Mesenchymal stem cell (in vitro differentiated cells and primary cell): ENCODE measurements at regions not wholly inside any gene's neighbourhood (a gene's known extent, or its start where the extent isn't known, plus 50 kb on each side); places are given as distances from the start of the nearest gene placed in this dataset.

ENCODE experiments used
- DNase-seq: peaks from one replicate; pipeline ENCODE4 v3.0.0-alpha.2; 2013
- H2AFZ ChIP-seq: one replicate; pipeline ENCODE4 v1.6.1; 2013; ENCODE audit warnings: low read depth, mild to moderate bottlenecking, control low read depth, inconsistent platforms, low read length, moderate library complexity
- H2AK5ac ChIP-seq: 2 replicates; pipeline ENCODE4 v1.6.1; 2013; ENCODE audit warnings: low read length, moderate library complexity, mild to moderate bottlenecking, inconsistent platforms; ENCODE audit not compliant: severe bottlenecking
- H2BK120ac ChIP-seq: one replicate; pipeline ENCODE4 v1.6.1; 2013; ENCODE audit warnings: low read depth, mild to moderate bottlenecking, inconsistent platforms, low read length, moderate library complexity
- H2BK12ac ChIP-seq, 2 experiments: one replicate each; pipeline ENCODE4 v1.6.1; 2013; ENCODE audit warnings: inconsistent platforms in 2 of 2, low read length in 2 of 2, mild to moderate bottlenecking in 2 of 2, moderate library complexity in 2 of 2, control low read depth in 1 of 2
- H2BK15ac ChIP-seq: one replicate; pipeline ENCODE4 v1.6.1; 2013; ENCODE audit warnings: mild to moderate bottlenecking, low read depth, inconsistent platforms; ENCODE audit not compliant: poor library complexity, severe bottlenecking
- H2BK5ac ChIP-seq: 2 replicates; pipeline ENCODE4 v1.6.1; 2013; ENCODE audit warnings: low read depth, mild to moderate bottlenecking, low read length, control low read depth, inconsistent platforms; ENCODE audit not compliant: poor library complexity, severe bottlenecking
- H3K14ac ChIP-seq, 2 experiments: one replicate each; pipeline ENCODE4 v1.6.1; 2013; ENCODE audit warnings: inconsistent platforms in 2 of 2, low read length in 2 of 2, control low read depth in 1 of 2, mild to moderate bottlenecking in 1 of 2, moderate library complexity in 1 of 2
- H3K18ac ChIP-seq, 2 experiments: one replicate each; pipeline ENCODE4 v1.6.1; 2013; ENCODE audit warnings: inconsistent platforms in 2 of 2, low read length in 2 of 2, control low read depth in 1 of 2, low read depth in 1 of 2, mild to moderate bottlenecking in 1 of 2
- H3K23ac ChIP-seq, 2 experiments: one replicate each; pipeline ENCODE4 v1.6.1; 2013; ENCODE audit warnings: inconsistent platforms in 2 of 2, low read length in 2 of 2, mild to moderate bottlenecking in 2 of 2, moderate library complexity in 2 of 2, control low read depth in 1 of 2
- H3K27ac ChIP-seq: 2 replicates; pipeline ENCODE4 v1.5.1; 2013; ENCODE audit warnings: mild to moderate bottlenecking, moderate library complexity, low read length, control low read depth, inconsistent platforms; ENCODE audit not compliant: poor library complexity, severe bottlenecking
- H3K27me3 ChIP-seq, 2 experiments: 2 replicates each; pipeline versions ENCODE4 v1.6.1 to v1.7.0; 2013; ENCODE audit warnings: low read length in 2 of 2, mild to moderate bottlenecking in 2 of 2, moderate library complexity in 2 of 2, control low read depth in 1 of 2, inconsistent platforms in 1 of 2; ENCODE audit not compliant: control insufficient read depth in 1 of 2, insufficient read depth in 1 of 2
- H3K36me3 ChIP-seq, 2 experiments: 2 replicates each; pipeline versions ENCODE4 v1.6.1 to v1.7.0; 2013; ENCODE audit warnings: low read length in 2 of 2, control low read depth in 1 of 2, inconsistent platforms in 1 of 2, low read depth in 1 of 2, mild to moderate bottlenecking in 1 of 2; ENCODE audit not compliant: insufficient read depth in 2 of 2, control insufficient read depth in 1 of 2
- H3K4ac ChIP-seq, 2 experiments: one replicate each; pipeline ENCODE4 v1.6.1; 2013; ENCODE audit warnings: inconsistent platforms in 2 of 2, low read length in 2 of 2, mild to moderate bottlenecking in 2 of 2, moderate library complexity in 2 of 2, control low read depth in 1 of 2, low read depth in 1 of 2
- H3K4me1 ChIP-seq: 2 replicates; pipeline ENCODE4 v1.6.1; 2013; ENCODE audit warnings: low read depth, low read length, control low read depth; ENCODE audit not compliant: control insufficient read depth, insufficient read depth
- H3K4me2 ChIP-seq: 2 replicates; pipeline ENCODE4 v1.6.1; 2013; ENCODE audit warnings: low read length, mild to moderate bottlenecking, inconsistent platforms; ENCODE audit not compliant: poor library complexity, severe bottlenecking
- H3K4me3 ChIP-seq, 2 experiments: 2 replicates each; pipeline versions ENCODE4 v1.5.1 to v1.7.0; 2013; ENCODE audit warnings: low read length in 2 of 2, mild to moderate bottlenecking in 2 of 2, control low read depth in 1 of 2, low read depth in 1 of 2; ENCODE audit not compliant: insufficient read depth in 1 of 2
- H3K79me1 ChIP-seq: replicated peaks from 2 replicates; pipeline ENCODE4 v1.6.1; 2013; ENCODE audit warnings: mild to moderate bottlenecking, control low read depth, low read length, inconsistent platforms; ENCODE audit not compliant: poor library complexity, severe bottlenecking
- H3K9ac ChIP-seq: 2 replicates; pipeline ENCODE4 v1.7.0; 2013; ENCODE audit warnings: mild to moderate bottlenecking, low read length, moderate library complexity
- H3K9me3 ChIP-seq: 2 replicates; pipeline ENCODE4 v1.7.0; 2013; ENCODE audit warnings: mild to moderate bottlenecking, low read length; ENCODE audit not compliant: control insufficient read depth
- H4K8ac ChIP-seq: one replicate; pipeline ENCODE4 v1.6.1; 2013; ENCODE audit warnings: inconsistent platforms, mild to moderate bottlenecking, low read length, moderate library complexity
- H4K91ac ChIP-seq: one replicate; pipeline ENCODE4 v1.6.1; 2013; ENCODE audit warnings: mild to moderate bottlenecking, low read length, inconsistent platforms
- WGBS: methylation state at CpG from one replicate; pipeline ENCODE4 v1.1.7; 2013; ENCODE audit warnings: mixed read lengths; 5-methylcytosine and 5-hydroxymethylcytosine counted together

DNA sequence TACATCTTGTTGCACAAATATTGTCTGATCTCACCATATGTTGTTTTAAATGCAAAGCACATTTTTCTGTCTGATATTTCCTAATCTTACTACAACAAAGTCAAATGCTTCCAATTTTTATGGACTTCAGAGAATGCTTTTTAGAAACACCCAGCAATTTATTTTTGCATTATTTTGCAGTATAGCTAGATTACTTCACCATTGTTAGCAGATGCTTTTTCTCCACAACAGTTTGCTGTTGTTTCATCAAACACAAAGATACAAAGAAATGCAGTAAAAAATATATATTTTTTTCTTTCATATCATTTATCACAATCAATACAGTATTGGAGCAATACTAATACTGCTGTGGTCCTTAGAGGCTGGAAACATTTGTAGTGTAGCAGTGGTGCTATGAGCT lies 674.4 kb downstream of the TMTC2 start:
- Histone ChIP-seq H3K9ac (no peak overlapping the region), H4K8ac (no peak overlapping the region)

DNA sequence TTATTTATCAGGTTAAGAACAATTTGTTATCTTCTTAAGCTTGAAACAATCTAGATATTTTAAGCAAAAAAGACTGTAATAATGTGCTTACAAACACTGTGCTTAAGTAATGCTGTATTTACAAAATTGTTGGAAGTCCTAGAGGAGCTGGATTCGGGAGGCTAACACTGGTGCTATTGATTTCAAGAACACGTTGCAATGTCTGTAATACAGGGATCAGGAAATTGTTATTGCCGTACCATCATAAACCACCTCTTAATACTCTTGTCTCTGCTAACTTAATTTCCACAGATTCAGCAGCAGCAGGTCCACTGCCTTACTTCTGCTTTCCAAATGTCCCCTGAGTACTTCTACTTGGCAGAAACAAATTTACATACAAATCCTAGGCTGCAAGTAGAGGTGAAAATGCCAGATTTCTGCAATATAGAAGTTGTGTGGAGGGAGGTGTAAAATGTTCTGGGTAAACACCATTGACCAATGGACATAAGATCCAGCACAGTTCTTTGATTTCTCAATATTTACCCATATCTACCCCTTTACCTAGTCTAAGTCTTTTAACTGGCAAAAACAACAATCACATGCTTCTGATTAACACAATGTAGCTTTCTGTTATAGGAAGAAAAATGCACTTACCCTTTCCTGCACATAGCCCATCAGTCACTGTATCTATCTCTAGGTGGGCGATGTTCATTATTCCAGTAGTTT lies 663.4 kb downstream of the TMTC2 start:
- Histone ChIP-seq H3K27ac (no peak overlapping the region), H3K4me2 (no peak overlapping the region), H2AK5ac (no peak overlapping the region), H2BK15ac (no peak overlapping the region), H3K9me3 (no peaks in the 10 kb centered on the region), H3K18ac (no peak overlapping the region), H3K4ac (no peak overlapping the region), H3K4me1 (no peaks in the 10 kb centered on the region), H3K4me3 (no peak overlapping the region), H3K27me3 (no peaks in the 10 kb centered on the region), H3K79me1 (no peaks in the 10 kb centered on the region), H3K36me3 (no peaks in the 10 kb centered on the region), H2BK12ac (no peak overlapping the region), H2BK5ac (no peak overlapping the region), H2AFZ (no peak overlapping the region), H4K8ac (no peak overlapping the region), H2BK120ac (no peak overlapping the region), H3K14ac (no peak overlapping the region), H3K23ac (no peak overlapping the region), H3K9ac (no peak overlapping the region), H4K91ac (no peak overlapping the region)
- DNase-seq = no peak
- 81% methylated on average over 3 of the region's 4 CpGs for WGBS

More for the DNA sequence above, 674.4 kb downstream of the TMTC2 start:
- Histone ChIP-seq H2BK15ac (no peak overlapping the region), H2BK120ac (no peak overlapping the region), H3K23ac (no peak overlapping the region), H3K4ac (no peak overlapping the region), H3K4me1 (no peaks in the 10 kb centered on the region), H3K4me2 (no peak overlapping the region), H3K4me3 (no peak overlapping the region), H2BK5ac (no peak overlapping the region), H2BK12ac (no peak overlapping the region), H3K14ac (no peak overlapping the region), H3K27ac (no peak overlapping the region), H3K36me3 (no peaks in the 10 kb centered on the region), H3K9me3 (no peaks in the 10 kb centered on the region), H4K91ac (no peak overlapping the region), H3K79me1 (no peaks in the 10 kb centered on the region), H3K27me3 (no peaks in the 10 kb centered on the region), H2AK5ac (no peak overlapping the region), H3K18ac (no peak overlapping the region), H2AFZ (no peak overlapping the region)
- no peak for DNase-seq

DNA sequence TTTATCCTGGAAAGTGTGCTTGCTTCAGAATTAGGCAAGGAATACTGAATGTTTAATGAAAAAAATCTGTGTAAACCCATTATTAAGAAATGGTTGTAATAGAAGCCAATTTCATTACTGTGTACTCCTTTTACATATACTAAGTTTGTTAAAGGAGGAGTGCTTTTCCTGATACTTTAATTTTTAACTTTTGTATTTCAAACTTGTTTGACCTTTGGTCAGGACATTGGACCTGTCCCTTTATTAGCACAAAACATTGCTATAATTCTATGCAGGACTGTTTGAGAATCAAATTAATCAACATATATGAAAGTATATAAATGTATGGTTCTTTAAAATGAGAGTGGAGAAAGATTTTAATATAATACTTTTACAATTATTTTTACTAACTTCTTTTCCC lies 659.6 kb downstream of the TMTC2 start:
- no peak overlapping the region for H2BK5ac ChIP-seq
- H2AFZ ChIP-seq = no peak overlapping the region
- H2BK15ac ChIP-seq = no peak overlapping the region
- H2AK5ac ChIP-seq = no peak overlapping the region
- H3K9me3 ChIP-seq = peaks cover 5% of the 10 kb centered on the region
- no peaks in the 10 kb centered on the region for H3K36me3 ChIP-seq
- no peak overlapping the region for H3K23ac ChIP-seq
- no peak overlapping the region for H3K4me3 ChIP-seq
- no peaks in the 10 kb centered on the region for H3K27me3 ChIP-seq
- no peak overlapping the region for H3K9ac ChIP-seq
- H3K14ac ChIP-seq = no peak overlapping the region
- no peaks in the 10 kb centered on the region for H3K79me1 ChIP-seq
- no peak overlapping the region for H3K18ac ChIP-seq
- H3K4me2 ChIP-seq = no peak overlapping the region
- no peak overlapping the region for H2BK120ac ChIP-seq
- no peaks in the 10 kb centered on the region for H3K4me1 ChIP-seq
- H3K4ac ChIP-seq = no peak overlapping the region
- no peak overlapping the region for H2BK12ac ChIP-seq
- H4K91ac ChIP-seq = no peak overlapping the region
- DNase-seq = no peak
- H3K27ac ChIP-seq = no peak overlapping the region
- H4K8ac ChIP-seq = no peak overlapping the region

DNA sequence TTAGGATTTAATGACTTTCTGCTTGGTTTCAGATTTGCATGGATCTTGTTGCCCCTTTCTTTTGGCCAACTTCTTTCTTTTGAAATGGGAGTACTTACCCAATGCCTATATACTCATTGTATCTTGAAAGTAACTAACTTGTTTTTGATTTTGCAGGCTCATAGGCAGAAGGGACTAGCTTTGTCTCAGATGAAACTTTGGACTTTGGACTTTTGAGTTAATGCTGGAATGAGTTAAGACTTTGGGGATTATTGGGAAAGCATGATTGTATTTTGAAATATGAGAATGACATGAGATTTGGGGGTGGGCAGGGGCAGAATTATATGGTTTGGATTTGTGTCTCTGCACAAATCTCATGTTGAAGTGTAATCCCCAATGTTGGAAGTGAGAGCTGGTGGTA lies 657.1 kb downstream of the TMTC2 start:
- Histone ChIP-seq H3K27me3 (no peaks in the 10 kb centered on the region), H2BK12ac (no peak overlapping the region), H3K36me3 (no peaks in the 10 kb centered on the region), H2AFZ (no peak overlapping the region), H2AK5ac (no peak overlapping the region), H3K23ac (no peak overlapping the region), H2BK5ac (no peak overlapping the region), H3K4me1 (no peaks in the 10 kb centered on the region), H3K4ac (no peak overlapping the region), H3K4me3 (no peak overlapping the region), H3K9me3 (peaks cover 5% of the 10 kb centered on the region), H2BK120ac (no peak overlapping the region), H3K9ac (no peak overlapping the region), H3K79me1 (no peaks in the 10 kb centered on the region), H3K27ac (no peak overlapping the region), H3K18ac (no peak overlapping the region), H4K91ac (no peak overlapping the region), H2BK15ac (no peak overlapping the region), H3K14ac (no peak overlapping the region), H4K8ac (no peak overlapping the region), H3K4me2 (no peak overlapping the region)
- no peak for DNase-seq
